Stromal cell of bone marrow (primary cell): ENCODE measurements at regions not wholly inside any gene's neighbourhood (a gene's known extent, or its start where the extent isn't known, plus 50 kb on each side); places are given as distances from the start of the nearest gene placed in this dataset.

ENCODE experiments used
- DNase-seq: peaks from one replicate; pipeline ENCODE4 v3.0.0-alpha.2; 2012; ENCODE audit warnings: low read depth

DNA sequence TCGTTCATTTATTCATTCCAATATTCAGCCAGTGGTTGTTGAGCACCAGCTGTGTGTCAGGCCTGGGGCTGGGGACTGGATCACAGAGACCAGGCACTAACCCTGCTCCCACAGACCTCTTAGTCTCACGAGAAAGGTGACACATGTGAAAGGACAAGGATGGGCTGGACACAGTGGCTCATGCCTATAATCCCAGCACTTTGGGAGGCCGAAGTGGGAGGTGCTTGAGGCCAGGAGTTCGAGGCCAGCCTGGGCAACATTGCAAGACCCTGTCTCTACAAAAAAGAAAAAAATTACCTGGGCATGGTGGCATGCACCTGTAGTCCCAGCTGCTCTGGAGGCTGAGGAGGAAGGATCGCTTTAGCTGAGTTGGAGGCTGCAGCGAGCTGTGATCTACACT is 105.9 kb upstream of the SDK1 start:
- no peak for DNase-seq

DNA sequence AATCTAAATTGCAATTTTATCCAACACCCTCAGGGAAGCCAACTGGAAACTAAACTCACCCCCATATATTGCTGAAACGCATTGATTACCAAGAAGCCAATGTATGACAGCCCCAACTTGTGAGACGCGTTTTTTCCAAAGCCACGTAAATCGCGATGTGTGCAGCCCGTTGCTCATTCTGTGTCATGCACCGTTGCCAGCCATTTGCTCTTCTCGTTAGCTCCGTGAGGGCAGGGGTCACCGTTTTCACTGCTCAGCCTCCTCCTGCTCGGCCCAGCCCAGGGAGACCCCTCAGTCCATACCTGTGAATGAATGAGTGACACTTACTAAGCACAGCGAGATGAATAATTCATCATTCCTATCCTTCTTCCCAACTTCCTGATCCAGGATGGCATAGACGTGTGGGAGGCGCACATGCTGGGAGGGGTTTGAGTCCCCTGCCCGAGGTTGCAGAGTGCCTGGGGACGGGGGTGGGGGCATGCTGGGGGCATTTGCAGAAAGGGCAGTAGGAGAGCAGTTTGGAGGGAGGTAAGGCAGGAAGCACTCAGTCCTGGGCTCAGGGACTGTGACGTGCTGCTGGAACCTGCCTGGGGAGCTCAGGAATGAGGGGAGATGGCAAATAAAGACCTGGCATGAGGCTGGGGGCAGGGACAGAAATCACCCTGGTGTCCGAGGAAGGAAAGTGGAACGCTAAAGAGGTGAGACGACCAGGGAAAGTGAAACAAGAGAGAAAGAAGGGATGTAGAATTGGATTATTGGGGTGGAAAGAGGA is 104.2 kb upstream of the SDK1 start:
- no peak for DNase-seq

DNA sequence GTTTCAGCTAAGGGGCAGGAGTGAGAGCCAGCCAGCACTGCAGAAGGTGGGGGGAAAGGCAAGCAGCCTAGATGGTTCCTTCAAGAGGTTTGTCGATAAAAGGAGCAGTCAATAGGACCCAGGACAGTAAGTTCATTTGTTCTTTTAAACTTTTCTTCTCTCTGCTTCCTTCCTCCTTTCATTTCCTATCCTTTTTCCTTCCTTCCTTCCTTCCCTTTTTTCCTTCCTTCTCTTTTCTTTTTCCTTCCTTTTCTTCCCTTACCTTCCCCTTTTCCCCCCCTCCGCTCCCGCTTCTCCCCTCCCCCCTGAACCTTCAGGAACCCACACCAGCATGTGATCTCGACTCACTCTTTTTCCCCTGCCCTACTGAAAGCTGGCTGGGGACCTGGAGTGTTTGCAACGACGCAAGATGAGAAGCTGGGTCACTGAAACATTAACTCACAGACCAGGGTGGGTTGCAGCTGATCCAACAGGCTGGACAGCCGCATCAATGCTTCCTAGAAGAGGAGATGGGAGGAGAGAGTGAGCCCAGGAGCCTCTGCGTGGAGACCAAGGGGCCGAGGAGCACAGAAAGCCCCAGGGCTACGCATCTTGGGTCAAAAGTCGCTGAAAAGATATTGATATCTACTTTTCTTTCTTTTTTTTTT is 103.4 kb upstream of the SDK1 start:
- DNase-seq, result no peak

DNA sequence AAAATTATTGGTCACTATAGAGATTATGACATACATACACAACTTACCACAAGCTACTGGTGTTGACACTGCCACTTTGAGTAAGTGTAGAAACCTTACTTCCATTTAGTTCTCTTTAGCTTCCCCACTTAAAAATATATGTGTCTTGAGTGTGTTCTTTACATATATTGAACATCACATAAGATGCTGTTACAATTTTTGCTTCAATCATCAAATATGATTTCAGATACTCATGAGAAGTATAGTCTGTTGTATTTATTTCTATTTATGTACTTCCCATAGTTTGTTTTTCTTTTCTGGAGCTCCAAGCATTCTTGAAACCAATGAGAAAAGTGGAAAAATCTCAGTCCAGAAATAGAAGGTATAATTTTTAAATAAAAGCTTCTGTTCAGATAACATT is 102.7 kb upstream of the SDK1 start:
- DNase-seq, result no peak

DNA sequence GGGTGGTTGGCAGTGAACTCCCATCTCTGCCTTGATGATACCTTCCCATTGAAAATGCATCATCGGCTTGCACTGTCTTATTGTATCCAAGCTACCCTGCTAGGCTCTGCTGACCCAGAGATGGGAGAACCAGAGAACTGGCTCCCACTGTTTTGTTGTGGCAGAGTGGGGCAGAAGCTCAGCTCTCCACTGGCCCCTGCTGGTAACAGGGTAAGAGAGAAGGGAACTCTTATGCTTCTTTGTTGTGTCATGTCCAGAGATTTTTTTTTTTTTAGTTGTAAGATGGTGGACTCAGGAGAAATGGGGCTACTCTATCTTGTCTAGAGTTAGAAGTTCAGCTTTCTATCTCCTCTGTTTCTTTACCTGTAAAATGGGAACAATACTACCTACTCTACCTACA is 100.5 kb upstream of the SDK1 start:
- no peak for DNase-seq

DNA sequence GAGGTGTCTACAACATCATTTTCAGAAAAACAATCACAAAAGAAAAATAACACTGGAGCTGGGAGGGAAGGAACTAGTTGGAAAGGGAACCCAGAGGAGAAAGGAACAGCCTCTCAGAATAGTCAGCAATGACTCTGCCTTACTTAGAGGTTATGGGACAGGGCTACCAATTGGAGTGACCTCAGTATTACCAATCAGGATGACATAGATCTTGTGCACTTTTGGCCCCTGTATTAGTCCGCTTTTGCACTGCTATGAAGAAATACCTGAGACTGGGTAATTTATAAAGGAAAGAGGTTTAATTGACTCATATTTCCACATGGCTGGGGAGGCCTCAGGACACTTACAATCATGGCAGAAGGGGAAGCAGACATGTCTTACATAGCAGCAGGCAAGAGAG is 99.7 kb upstream of the SDK1 start:
- DNase-seq, result no peak

DNA sequence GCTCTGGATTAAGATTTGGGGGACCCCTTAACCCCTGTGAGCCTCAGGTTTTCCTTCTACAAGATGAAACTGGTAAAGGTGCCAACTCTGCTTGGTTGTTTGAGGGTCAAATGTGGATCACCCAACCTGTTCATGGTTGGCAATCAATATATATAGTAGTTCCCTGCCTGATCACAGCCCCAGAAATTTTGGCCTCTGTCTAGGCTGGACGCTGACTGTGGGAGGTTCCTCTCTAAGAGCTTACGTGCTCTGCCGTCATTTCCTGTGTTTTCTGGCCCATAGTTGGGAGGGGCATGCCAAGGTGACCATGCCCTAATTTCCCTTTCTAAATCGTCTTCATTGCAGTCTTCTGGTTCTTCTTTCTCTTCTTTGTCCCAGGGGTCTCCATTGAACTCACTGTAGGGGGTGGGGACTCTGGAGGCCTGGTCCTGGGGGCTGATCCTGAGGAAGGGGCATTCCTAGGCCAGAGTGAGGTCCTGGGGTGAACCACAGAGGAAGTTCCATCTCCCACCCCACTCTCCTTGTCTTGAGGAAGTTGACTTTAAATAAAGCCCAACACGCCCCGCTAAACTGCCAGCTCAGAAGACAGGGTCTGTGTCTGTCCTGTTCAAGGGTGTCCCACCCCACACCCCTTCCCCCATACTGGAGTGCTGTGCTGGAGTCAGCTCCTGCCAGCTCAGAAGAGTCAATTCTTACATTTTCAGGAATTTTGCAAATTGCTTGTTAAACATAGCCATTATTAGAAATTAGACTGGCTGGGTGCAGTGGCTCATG is 98.9 kb upstream of the SDK1 start:
- DNase-seq, result no peak

DNA sequence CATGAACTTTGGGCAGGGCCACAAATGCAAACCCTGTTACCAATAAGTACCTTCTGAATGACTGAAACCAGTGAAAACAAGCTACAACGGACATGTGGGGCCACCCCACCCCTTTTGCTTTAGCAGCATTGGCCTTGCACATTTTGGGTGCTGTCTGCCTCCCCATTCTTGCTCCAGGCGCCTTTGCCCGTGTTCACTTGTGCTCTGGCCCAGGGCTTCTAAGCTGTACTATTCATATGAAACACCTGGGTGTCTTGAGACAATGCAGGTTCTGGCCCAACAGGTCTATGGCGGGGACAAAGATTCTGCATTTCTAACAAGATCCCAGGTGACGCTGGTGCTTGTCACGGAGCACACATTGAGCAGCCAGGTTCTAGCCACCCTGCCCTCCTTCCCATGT is 96.5 kb upstream of the SDK1 start:
- no peak for DNase-seq

DNA sequence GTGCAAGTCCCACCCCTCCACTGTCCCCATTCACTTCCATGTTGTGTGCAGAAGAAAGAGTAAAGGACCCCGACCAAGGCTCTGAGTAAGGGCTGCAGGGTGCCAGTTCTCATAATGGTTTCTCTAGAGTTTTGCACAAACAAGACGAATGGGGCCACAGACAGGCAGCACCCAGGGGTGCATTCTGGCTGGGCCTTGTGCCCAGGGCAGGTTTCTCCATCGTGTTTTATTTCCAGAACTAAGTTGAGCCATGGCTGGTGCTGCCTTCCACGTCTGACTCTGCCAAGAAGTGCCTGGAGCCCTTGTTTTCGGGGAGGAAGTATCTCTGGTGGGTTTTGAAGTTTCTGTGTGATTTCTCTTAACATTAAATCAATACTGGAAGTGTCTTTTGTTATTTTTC is 95.0 kb upstream of the SDK1 start:
- no peak for DNase-seq

DNA sequence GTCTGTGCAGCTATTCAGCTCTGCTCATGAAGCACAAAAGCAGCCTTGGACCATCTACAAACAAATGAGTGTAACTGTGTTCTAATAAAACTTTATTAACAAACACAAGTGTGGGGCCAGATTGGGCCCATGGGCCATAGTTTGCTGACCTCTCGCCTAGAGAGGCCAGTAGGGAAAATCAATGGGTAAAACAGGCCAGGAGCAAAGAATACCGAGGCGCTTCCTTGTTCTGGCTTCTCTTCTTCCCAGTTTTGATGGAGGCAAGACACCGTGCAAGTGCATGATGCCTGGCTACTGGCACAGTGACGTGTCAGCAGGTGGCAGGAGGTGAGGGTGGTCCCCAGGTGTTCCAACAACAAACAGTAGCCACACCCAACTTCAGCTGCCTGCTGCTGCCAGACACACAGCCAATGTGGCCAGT is 94.3 kb upstream of the SDK1 start:
- no peak for DNase-seq

DNA sequence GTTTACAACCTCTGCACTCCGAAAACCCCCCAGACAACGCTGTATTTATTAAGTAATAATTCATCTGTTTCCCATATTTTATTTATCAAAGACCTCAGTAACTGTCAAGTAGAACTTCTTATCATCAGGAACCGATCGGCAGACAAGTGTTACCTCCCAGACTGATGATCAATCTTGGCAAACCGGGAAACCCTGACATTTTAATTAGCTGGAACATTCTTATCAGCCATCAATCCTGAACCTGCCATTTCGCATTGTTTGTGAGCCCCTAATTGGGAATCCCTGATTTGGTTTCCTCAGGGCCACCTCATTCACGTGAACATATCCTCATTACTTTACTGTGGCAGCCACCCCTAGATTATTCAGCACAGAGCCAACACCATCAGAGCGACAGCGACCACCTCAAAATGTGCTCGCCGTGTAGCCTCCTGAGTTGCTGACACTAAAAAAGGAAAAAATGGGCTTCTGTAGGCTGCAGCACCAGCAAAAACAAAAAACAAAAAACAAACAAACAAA is 93.6 kb upstream of the SDK1 start:
- DNase-seq, result no peak

DNA sequence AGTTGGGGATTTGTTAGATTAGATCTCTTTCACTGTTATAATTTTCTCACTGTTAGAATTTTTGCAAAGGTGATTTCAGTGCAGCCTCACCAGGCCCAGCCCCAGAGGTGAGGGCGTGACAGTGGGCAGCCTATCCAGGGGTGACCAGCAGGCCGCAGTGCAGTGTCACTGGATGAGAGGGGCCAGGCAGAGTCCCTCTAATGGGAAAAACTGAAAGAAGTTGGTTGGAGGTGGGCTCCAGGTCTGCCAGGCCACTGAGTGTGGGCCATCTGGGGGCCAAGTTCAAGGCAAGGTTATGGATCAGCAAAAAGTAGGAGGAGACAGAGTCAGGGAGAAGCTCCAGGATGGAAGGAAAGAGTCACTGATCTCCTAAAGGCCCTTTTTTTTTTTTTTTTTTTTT is 90.5 kb upstream of the SDK1 start:
- DNase-seq, result no peak

DNA sequence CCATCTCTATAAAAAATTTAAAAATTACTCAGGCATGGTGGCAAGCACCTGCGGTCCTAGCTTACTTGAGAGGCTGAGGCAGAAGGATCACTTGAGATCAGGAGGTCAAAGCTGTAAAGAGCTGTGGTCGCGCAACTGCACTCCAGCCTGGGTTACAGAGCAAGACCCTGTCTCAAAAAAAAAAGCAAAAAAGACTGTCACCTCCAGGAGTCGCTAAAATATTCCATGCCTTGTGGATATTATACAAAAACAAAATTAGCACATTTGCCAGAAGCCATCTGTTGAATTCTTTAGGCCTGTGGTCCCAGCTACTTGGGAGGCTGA is 87.0 kb upstream of the SDK1 start:
- DNase-seq, result no peak

DNA sequence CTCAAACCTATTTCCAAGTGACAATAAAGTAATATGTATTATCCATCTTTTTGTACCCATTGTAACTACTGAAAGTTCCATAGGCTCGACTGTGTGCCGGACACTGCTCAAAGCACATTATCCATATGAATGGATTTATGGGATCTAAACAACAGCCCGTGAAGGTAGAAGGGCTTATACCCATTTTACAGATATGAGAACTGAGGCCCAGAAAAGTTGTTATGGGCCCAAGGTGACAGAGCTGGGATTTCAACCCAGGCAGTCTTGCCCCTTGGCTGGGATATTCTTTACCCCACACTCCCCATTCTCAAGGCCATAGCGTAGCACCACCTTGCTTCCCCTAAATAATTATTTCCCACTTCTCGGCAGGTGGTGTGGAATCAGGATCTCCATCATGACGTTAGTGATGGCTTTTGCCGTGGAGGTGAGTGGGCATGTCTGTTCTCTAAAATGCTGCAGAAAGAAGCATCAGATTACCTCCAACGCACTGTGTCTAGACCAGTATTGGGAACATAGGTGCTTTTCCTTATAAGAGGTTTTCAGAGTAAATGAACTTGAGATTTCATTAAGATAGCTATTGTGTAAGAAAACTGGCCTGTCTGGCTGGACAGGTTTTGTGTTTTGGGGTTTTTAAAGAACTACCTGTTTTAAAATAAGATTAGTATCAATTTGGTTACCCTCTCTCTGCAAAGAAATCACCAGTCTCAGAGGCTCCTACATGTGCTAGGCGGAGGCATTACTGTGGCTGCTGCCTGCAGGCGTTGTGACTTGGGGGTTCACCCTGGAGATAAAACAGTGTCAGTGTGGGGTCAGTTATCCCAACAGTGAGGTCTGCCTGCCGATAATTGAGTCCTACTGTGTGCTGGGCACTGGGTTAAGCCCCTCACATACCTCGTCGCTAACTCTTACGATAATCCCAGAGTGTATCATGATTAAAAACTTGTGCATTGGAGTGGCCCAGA is 85.1 kb upstream of the SDK1 start:
- DNase-seq, result no peak

DNA sequence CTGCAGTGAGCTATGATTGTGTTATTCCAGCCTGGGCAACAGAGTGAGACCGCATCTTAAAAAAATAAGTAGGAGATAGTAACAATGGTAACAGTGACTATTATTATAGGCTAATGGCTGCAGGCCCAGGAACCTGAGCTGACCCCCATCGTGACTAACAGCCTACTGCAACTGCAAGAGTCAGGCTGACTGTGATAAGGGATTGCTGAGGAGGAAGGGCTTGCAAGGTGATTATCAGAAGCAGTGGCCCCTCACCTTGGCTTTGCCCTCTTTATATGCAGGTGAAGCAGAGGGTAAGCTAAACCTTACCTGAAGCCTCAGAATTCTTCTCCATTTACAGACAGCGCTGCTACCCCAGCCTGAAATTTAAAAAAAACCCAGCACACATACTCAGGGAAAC is 83.9 kb upstream of the SDK1 start:
- DNase-seq, result no peak

DNA sequence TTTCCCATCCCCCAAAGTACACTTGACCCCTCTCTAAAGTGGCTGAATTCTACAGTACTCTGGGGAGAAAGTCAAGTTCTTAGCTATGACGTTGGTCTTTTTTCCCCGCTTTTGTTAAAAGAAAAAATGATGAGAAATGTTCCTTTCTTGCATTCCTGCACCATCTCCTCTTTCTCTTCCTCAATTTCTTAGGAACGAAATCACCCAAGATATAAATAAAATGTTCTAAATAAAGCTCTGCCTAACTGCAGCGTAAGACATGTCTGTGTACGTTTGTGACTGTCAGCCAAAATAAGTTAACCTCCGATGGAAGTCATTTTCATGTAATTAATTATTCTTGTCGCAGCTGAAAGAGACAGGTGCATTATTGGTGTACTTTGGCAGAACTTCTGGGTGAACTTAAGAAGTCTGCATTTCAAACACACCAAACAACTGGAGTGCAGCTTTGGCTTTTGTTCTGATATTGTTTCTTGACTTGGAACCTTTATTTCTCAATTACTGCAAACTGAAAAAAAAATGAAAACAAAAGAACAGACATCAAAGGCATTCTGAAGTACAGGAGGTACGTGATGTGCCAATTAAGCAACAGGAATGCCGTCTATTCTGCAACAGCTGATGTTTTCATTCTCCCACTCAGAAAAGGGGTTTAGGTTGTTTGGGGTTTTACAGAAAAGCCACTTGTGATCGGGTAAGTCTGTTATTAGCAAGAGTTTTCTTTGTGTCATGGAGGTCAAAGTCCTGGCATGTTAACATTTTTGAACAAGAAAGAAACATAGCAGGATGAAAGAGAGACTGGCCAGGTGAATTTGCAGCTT is 82.4 kb upstream of the SDK1 start:
- no peak for DNase-seq

DNA sequence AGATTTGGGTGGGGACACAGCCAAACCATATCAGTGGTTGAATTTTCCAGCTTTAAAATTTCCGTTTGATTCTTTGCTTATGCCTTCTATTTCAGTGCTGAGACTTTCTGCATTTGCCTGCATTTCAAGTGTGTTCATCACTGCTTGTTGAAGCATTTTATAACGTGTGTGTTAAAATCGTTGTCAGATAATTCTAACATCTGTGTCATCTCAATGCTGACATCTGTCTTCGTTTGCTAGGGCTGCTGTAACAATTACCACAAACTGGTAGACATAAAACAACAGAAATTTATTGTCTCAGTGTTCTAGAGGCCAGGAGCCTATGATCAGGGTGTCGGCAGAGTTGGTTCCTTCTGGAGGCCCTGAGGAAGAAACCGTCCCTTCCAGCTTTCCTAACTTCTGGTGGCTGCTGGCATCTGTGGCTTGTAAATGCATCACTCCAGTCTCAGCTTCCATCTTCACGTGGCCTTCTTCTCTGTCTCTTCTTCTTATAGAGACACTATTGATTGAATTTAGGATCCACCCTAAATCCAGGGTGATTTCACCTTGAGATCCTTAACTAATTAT is 71.1 kb upstream of the SDK1 start:
- no peak for DNase-seq

DNA sequence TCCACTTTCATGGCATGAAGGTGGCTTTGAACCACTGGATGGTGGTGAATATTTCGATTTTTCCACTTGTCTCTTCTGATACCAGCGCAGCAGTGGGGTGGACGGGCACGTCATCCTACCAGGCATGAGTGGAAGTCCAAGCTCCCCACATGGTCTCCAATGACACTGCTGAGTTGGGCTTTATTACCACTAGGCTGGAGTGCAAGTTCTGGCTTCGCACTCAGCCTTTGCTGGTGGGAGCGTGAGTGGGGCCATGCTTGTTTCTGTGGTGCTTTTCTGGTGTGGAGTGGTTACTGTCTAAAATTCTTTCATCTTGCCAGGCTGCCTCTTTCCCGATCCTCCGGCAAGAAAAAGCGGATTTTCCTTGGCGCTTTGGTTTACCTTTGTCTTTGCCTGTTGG is 70.1 kb upstream of the SDK1 start:
- no peak for DNase-seq

DNA sequence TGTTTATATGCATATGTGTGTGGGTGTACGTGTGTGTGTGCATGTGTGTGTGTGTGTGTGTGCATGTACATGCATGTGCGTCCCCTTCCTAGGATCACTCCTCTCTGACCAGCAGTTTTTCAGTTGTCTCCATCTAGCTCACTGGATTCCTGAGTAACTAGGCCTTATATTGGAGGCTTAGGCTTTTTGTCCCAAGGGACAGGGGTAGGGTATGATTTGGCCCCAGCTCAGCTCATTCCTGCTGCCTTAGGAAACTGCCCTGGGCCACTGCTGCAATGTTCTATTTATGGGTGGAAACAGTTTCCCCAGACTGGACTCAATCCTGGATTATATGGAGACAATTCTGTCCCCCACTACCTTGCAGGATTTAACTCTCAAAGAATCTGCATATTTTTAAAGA is 68.8 kb upstream of the SDK1 start:
- DNase-seq, result peak; percentile 8

DNA sequence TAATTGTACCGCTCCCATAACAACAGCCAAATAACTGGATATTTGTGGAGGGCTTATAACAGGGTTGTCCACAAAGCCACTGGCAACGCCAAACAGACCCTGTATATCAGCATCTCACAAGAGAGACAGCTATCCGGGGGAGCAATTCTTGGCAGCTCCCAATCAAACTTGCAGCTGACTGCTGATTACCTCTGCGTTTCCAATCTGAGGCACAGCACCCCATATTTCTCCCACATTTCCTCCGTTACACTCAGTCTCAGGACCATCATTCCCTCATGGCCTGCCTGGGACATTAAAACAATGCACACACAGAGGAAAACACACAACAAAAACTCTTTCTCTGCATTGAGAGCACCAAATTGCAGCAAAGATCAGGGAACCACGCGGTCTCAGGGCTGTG is 67.8 kb upstream of the SDK1 start:
- DNase-seq, result no peak

DNA sequence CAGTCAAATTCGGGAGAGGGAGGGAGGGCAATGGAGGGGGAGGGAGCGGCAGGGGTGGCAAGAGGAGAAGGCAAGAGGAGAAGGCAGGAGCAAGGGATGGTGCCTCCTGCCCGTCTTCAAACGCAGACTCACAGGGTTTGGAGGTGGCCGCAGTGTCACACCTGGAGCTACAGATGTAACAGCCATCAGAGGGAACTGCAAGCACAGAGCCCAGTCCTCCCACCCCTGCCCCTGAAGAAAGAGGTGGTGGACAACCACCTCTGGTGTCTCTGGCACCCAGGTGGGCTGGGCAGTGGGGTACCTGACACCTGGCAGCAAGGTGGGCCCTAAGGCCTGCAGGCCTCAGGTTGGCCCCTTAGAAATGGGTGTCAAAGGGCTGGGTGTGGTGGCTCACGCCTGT is 67.0 kb upstream of the SDK1 start:
- DNase-seq, result no peak
